OCI-LY3 (cell line): ENCODE measurements at regions not wholly inside any gene's neighbourhood (a gene's known extent, or its start where the extent isn't known, plus 50 kb on each side); places are given as distances from the start of the nearest gene placed in this dataset.

ENCODE experiments used
- H2AFZ ChIP-seq: fragments of 200-600, 300-600 bp; shearing (Covaris generic); 2 replicates; pipeline ENCODE4 v1.6.0; 2014; ENCODE audit warnings: antibody characterized with exemption, low read depth, low read length
- H3K27ac ChIP-seq: fragments of 200-600, 300-600 bp; sonication (generic); 2 replicates; pipeline ENCODE4 v1.5.1; 2014; ENCODE audit warnings: mild to moderate bottlenecking, low read length, moderate library complexity, mixed read lengths
- H3K27me3 ChIP-seq: fragments of 200-600, 300-600 bp; sonication (generic); 2 replicates; pipeline ENCODE4 v1.6.1; 2014; ENCODE audit warnings: low read depth, low read length, mixed read lengths
- H3K36me3 ChIP-seq: fragments of 200-600, 300-600 bp; sonication (generic); replicated peaks from 2 replicates; pipeline ENCODE3; 2014; ENCODE audit warnings: low read depth, low read length, mixed read lengths
- H3K4me1 ChIP-seq: fragments of 300-600, 200-600 bp; sonication (generic); 2 replicates; pipeline ENCODE4 v1.6.1; 2014; ENCODE audit warnings: low read length, mixed read lengths
- H3K4me2 ChIP-seq: fragments of 200-600, 300-600 bp; sonication (generic); 2 replicates; pipeline ENCODE4 v1.6.1; 2014; ENCODE audit warnings: low read length, mixed read lengths
- H3K4me3 ChIP-seq: fragments of 300-600, 200-600 bp; sonication (generic); 2 replicates; pipeline ENCODE4 v1.5.1; 2014; ENCODE audit warnings: antibody characterized with exemption, mild to moderate bottlenecking, low read length, moderate library complexity
- H3K79me2 ChIP-seq: fragments of 300-600, 200-600 bp; shearing (Covaris generic); 2 replicates; pipeline ENCODE4 v1.6.1; 2014; ENCODE audit warnings: mild to moderate bottlenecking, low read length, mixed read lengths
- H3K9ac ChIP-seq: fragments of 300-600, 200-600 bp; shearing (Covaris generic); 2 replicates; pipeline ENCODE4 v1.6.0; 2014; ENCODE audit warnings: mild to moderate bottlenecking, low read length, moderate library complexity
- H3K9me3 ChIP-seq: fragments of 200-600, 300-600 bp; shearing (Covaris generic); 2 replicates; pipeline ENCODE4 v1.6.1; 2014; ENCODE audit warnings: low read length, mixed read lengths; ENCODE audit not compliant: insufficient read depth
- H4K20me1 ChIP-seq: fragments of 200-600, 300-600 bp; sonication (generic); 2 replicates; pipeline ENCODE4 v1.6.1; 2016; ENCODE audit warnings: low read length, mixed read lengths; ENCODE audit not compliant: insufficient read depth
- EZH2phosphoT487 ChIP-seq: fragments of 200-600 bp; shearing (Covaris generic); IDR thresholded peaks from 2 replicates; pipeline ENCODE4 v1.6.1; 2018; ENCODE audit warnings: antibody characterized with exemption, mixed run types, low read depth
- TF ChIP-seq, protein P1 (sequence below): fragments of 200-600, 300-600 bp; sonication (generic); IDR thresholded peaks from 2 replicates; pipeline ENCODE4 v1.5.1; 2014; ENCODE audit warnings: antibody characterized with exemption, low read length, low read depth

DNA sequence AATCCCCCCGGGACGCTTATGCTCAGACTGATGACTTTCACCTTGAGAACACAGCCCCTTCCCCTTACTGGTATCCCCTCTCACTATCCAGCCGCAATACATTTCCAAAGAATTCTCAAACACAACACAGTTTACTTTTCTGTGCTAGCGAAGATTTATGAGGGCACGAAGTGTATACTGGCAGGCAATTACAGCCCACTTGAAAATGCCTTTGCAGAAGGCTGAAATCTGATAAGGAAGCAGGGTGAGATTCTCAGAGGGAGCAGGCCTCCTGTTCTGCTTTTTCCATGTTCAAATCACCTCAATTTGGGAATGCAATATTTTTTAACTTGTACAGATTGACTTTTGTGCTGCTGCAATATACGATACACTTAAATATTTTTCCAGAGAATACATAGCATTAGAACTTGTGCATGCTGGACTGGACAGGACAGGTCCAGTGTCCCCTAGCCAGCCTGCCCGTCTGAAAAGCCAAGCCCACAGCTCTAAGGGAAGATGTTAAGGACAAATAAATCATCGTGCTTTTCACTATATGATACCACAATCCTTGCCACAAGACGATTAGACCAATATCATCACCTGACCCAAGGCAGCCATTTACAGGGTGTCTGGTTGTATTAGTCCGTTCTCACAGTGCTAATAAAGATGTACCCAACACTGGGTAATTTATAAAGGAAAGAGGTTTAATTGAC, 262.1 kb downstream of the EPHA4 start:
- Histone ChIP-seq H3K79me2 (no peaks in the 10 kb centered on the region), H3K4me3 (no peak overlapping the region), H3K36me3 (no peaks in the 10 kb centered on the region), H3K9ac (no peak overlapping the region), H3K27me3 (no peaks in the 10 kb centered on the region), H4K20me1 (no peaks in the 10 kb centered on the region), H3K27ac (no peak overlapping the region), H3K4me1 (peaks cover 9% of the 10 kb centered on the region), H3K9me3 (no peaks in the 10 kb centered on the region), H2AFZ (no peak overlapping the region), H3K4me2 (no peak overlapping the region)
- TF ChIP-seq EZH2phosphoT487: no peak

DNA sequence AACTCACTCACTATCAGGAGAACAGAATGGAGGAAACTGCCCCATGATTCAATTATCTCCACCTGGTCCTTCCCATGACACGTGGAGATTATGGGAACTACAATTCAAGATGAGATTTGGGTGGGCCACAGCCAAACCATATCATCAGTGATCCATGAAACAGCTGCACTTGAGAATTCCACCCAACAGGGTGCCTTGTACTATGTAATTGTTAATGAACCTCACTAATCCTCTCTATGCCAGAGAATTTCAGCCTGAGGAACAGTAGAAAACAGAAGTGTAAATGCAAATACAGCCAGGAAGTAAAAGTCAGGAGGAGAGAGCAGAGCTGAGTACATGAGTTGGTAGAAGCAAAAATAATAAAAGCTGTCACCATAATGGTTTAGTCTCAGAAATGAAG, 261.4 kb downstream of the EPHA4 start:
- peak overlapping the region; percentile 1; the same call in 1 of the 2 replicates for H3K4me2 ChIP-seq

DNA sequence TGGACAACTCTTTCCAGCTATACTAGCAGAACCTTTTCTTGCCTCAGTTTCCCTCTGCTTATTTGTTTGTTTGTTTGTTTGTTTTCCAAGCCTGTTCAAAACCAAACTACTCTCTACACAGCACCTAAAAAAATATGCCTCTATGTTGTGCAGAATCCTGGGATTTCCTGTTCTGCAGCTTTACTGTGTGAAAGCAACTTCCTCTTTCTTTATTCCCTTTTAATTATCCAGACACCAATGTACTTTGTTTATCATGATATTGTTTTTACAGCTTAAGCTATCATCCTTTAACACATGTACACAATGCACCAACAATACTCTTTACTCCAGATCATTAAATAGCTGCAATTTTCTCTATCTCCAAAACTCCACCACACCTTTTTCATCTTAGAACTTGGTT, 259.5 kb downstream of the EPHA4 start:
- H3K4me3 ChIP-seq: no peak overlapping the region
- H3K27me3 ChIP-seq: no peaks in the 10 kb centered on the region
- no peaks in the 10 kb centered on the region for H3K36me3 ChIP-seq
- no peak for TF ChIP-seq EZH2phosphoT487
- TF ChIP-seq, protein P1, sequence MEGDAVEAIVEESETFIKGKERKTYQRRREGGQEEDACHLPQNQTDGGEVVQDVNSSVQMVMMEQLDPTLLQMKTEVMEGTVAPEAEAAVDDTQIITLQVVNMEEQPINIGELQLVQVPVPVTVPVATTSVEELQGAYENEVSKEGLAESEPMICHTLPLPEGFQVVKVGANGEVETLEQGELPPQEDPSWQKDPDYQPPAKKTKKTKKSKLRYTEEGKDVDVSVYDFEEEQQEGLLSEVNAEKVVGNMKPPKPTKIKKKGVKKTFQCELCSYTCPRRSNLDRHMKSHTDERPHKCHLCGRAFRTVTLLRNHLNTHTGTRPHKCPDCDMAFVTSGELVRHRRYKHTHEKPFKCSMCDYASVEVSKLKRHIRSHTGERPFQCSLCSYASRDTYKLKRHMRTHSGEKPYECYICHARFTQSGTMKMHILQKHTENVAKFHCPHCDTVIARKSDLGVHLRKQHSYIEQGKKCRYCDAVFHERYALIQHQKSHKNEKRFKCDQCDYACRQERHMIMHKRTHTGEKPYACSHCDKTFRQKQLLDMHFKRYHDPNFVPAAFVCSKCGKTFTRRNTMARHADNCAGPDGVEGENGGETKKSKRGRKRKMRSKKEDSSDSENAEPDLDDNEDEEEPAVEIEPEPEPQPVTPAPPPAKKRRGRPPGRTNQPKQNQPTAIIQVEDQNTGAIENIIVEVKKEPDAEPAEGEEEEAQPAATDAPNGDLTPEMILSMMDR: no peak
- no peaks in the 10 kb centered on the region for H3K79me2 ChIP-seq
- no peak overlapping the region for H3K4me2 ChIP-seq
- H4K20me1 ChIP-seq: no peaks in the 10 kb centered on the region
- H3K4me1 ChIP-seq: peaks cover 9% of the 10 kb centered on the region
- no peak overlapping the region for H2AFZ ChIP-seq
- H3K27ac ChIP-seq: no peak overlapping the region
- no peaks in the 10 kb centered on the region for H3K9me3 ChIP-seq
- no peak overlapping the region for H3K9ac ChIP-seq

More for the DNA sequence above, 261.4 kb downstream of the EPHA4 start:
- Histone ChIP-seq H4K20me1 (no peaks in the 10 kb centered on the region), H3K27me3 (no peaks in the 10 kb centered on the region), H3K9ac (no peak overlapping the region), H3K9me3 (no peaks in the 10 kb centered on the region), H3K27ac (no peak overlapping the region), H3K4me1 (peaks cover 9% of the 10 kb centered on the region), H3K36me3 (no peaks in the 10 kb centered on the region), H3K4me3 (no peak overlapping the region), H3K79me2 (no peaks in the 10 kb centered on the region), H2AFZ (peak overlapping the region; percentile 63)
- TF ChIP-seq EZH2phosphoT487: no peak
- TF ChIP-seq, protein P1: no peak

DNA sequence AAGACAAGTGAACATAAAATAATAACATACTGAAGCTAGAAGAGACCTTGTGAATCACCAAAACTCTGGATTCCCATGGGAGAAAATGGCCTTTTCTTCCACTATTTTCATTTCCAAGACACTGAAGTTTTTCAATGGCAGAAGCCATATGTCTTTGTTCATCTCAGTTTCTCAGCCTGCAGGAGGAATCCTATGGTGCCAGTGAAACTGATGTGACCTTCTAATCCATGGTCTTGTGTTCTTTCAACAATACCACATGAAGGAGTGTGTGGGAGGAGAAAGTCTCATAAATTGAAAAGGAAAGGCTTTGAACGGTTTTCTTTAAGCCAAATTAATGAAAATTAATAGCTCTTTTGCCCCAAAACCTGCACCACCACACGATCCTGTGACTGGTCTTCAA, 257.3 kb downstream of the EPHA4 start:
- Histone ChIP-seq H3K4me1 (peaks cover 9% of the 10 kb centered on the region), H3K27me3 (no peaks in the 10 kb centered on the region), H3K4me3 (no peak overlapping the region), H3K9ac (no peak overlapping the region), H3K36me3 (no peaks in the 10 kb centered on the region), H2AFZ (no peak overlapping the region), H3K4me2 (no peak overlapping the region), H3K9me3 (no peaks in the 10 kb centered on the region), H3K27ac (no peak overlapping the region), H3K79me2 (no peaks in the 10 kb centered on the region), H4K20me1 (no peaks in the 10 kb centered on the region)
- no peak for TF ChIP-seq EZH2phosphoT487
- TF ChIP-seq, protein P1: no peak
